Adipocyte (in vitro differentiated cells): ENCODE measurements at regions not wholly inside any gene's neighbourhood (a gene's known extent, or its start where the extent isn't known, plus 50 kb on each side); places are given as distances from the start of the nearest gene placed in this dataset.

Source experiments
- DNase-seq: peaks from one replicate; pipeline ENCODE4 v3.0.0-alpha.2; 2015; ENCODE audit warnings: low read depth
- H3K27me3 ChIP-seq: replicated peaks from 2 replicates; pipeline ENCODE4 v1.7.0; 2013; ENCODE audit warnings: mild to moderate bottlenecking, low read length, moderate library complexity; ENCODE audit not compliant: control insufficient read depth, insufficient read depth
- H3K36me3 ChIP-seq: 2 replicates; pipeline ENCODE4 v1.7.0; 2013; ENCODE audit warnings: low read length, mild to moderate bottlenecking, moderate library complexity; ENCODE audit not compliant: control insufficient read depth, insufficient read depth, severe bottlenecking
- H3K4me1 ChIP-seq: 2 replicates; pipeline ENCODE4 v1.7.0; 2013; ENCODE audit warnings: mild to moderate bottlenecking, low read length, moderate library complexity; ENCODE audit not compliant: control insufficient read depth, insufficient read depth
- H3K4me3 ChIP-seq: 2 replicates; pipeline ENCODE4 v1.7.0; 2013; ENCODE audit warnings: mild to moderate bottlenecking, low read length, moderate library complexity
- H3K9ac ChIP-seq: 2 replicates; pipeline ENCODE4 v1.7.0; 2013; ENCODE audit warnings: mild to moderate bottlenecking, low read length, moderate library complexity
- H3K9me3 ChIP-seq: 2 replicates; pipeline ENCODE4 v1.7.0; 2013; ENCODE audit warnings: mild to moderate bottlenecking, low read length, moderate library complexity; ENCODE audit not compliant: control insufficient read depth

GRCh38 chr3:186469525-186469924 is 74.7 kb downstream of the CRYGS start:
- no peak overlapping the region for H3K4me3 ChIP-seq
- peaks cover 23% of the 10 kb centered on the region for H3K27me3 ChIP-seq
- H3K9ac ChIP-seq: no peak overlapping the region
- no peaks in the 10 kb centered on the region for H3K36me3 ChIP-seq
- DNase-seq: no peak
- peaks cover 17% of the 10 kb centered on the region for H3K4me1 ChIP-seq
- H3K9me3 ChIP-seq: no peaks in the 10 kb centered on the region

GRCh38 chr3:186467969-186468368 is 76.2 kb downstream of the CRYGS start:
- Histone ChIP-seq H3K9me3 (no peaks in the 10 kb centered on the region), H3K4me3 (no peak overlapping the region), H3K36me3 (no peaks in the 10 kb centered on the region), H3K9ac (no peak overlapping the region), H3K27me3 (peaks cover 23% of the 10 kb centered on the region), H3K4me1 (peaks cover 20% of the 10 kb centered on the region)
- no peak for DNase-seq

- Histone ChIP-seq H3K9ac (no peak overlapping the region), H3K4me1 (peaks cover 20% of the 10 kb centered on the region), H3K36me3 (no peaks in the 10 kb centered on the region), H3K27me3 (peaks cover 21% of the 10 kb centered on the region), H3K9me3 (no peaks in the 10 kb centered on the region), H3K4me3 (no peak overlapping the region)
- DNase-seq: no peak
Measured at GRCh38 chr3:186466391-186466974, 77.7 kb downstream of the CRYGS start.

GRCh38 chr3:186465508-186465907 is 78.7 kb downstream of the CRYGS start:
- no peak for DNase-seq
- H3K27me3 ChIP-seq: peaks cover 16% of the 10 kb centered on the region

GRCh38 chr3:186464424-186465093 is 79.6 kb downstream of the CRYGS start:
- Histone ChIP-seq H3K9me3 (no peaks in the 10 kb centered on the region), H3K36me3 (no peaks in the 10 kb centered on the region), H3K27me3 (peaks cover 12% of the 10 kb centered on the region), H3K4me3 (no peak overlapping the region), H3K9ac (no peak overlapping the region), H3K4me1 (peaks cover 21% of the 10 kb centered on the region)
- no peak for DNase-seq

More at GRCh38 chr3:186465508-186465907, 78.7 kb downstream of the CRYGS start:
- Histone ChIP-seq H3K4me1 (peaks cover 20% of the 10 kb centered on the region), H3K9ac (no peak overlapping the region), H3K4me3 (no peak overlapping the region), H3K9me3 (no peaks in the 10 kb centered on the region), H3K36me3 (no peaks in the 10 kb centered on the region)

GRCh38 chr3:186461141-186461540 is 83.0 kb downstream of the CRYGS start:
- no peak for DNase-seq
- peaks cover 20% of the 10 kb centered on the region for H3K4me1 ChIP-seq
- H3K4me3 ChIP-seq: no peak overlapping the region
- no peaks in the 10 kb centered on the region for H3K36me3 ChIP-seq
- no peaks in the 10 kb centered on the region for H3K9me3 ChIP-seq
- H3K27me3 ChIP-seq: peaks cover 13% of the 10 kb centered on the region
- H3K9ac ChIP-seq: no peak overlapping the region

- Histone ChIP-seq H3K4me1 (peaks cover 12% of the 10 kb centered on the region), H3K9ac (no peak overlapping the region), H3K9me3 (no peaks in the 10 kb centered on the region), H3K4me3 (no peak overlapping the region), H3K27me3 (peaks cover 28% of the 10 kb centered on the region), H3K36me3 (no peaks in the 10 kb centered on the region)
- no peak for DNase-seq
Measured at GRCh38 chr3:186459108-186459467, 85.1 kb downstream of the CRYGS start.

- H3K27me3 ChIP-seq: peaks cover 31% of the 10 kb centered on the region
- peaks cover 12% of the 10 kb centered on the region for H3K4me1 ChIP-seq
- no peak overlapping the region for H3K9ac ChIP-seq
- no peak for DNase-seq
- no peaks in the 10 kb centered on the region for H3K36me3 ChIP-seq
- H3K9me3 ChIP-seq: no peaks in the 10 kb centered on the region
- H3K4me3 ChIP-seq: no peak overlapping the region
Measured at GRCh38 chr3:186458306-186459107, 85.7 kb downstream of the CRYGS start.

- no peak overlapping the region for H3K4me3 ChIP-seq
- peaks cover 35% of the 10 kb centered on the region for H3K27me3 ChIP-seq
- no peak for DNase-seq
- H3K4me1 ChIP-seq: peaks cover 18% of the 10 kb centered on the region
- H3K9me3 ChIP-seq: no peaks in the 10 kb centered on the region
- no peaks in the 10 kb centered on the region for H3K36me3 ChIP-seq
- no peak overlapping the region for H3K9ac ChIP-seq
Measured at GRCh38 chr3:186457236-186457635, 86.9 kb downstream of the CRYGS start.

- no peaks in the 10 kb centered on the region for H3K36me3 ChIP-seq
- H3K9ac ChIP-seq: no peak overlapping the region
- no peak for DNase-seq
- peaks cover 35% of the 10 kb centered on the region for H3K27me3 ChIP-seq
- H3K9me3 ChIP-seq: no peaks in the 10 kb centered on the region
- peaks cover 23% of the 10 kb centered on the region for H3K4me1 ChIP-seq
- no peak overlapping the region for H3K4me3 ChIP-seq
Measured at GRCh38 chr3:186456731-186457191, 87.4 kb downstream of the CRYGS start.

- H3K4me3 ChIP-seq: no peak overlapping the region
- H3K9me3 ChIP-seq: no peaks in the 10 kb centered on the region
- H3K9ac ChIP-seq: no peak overlapping the region
- DNase-seq: no peak
- no peaks in the 10 kb centered on the region for H3K36me3 ChIP-seq
- H3K27me3 ChIP-seq: peaks cover 35% of the 10 kb centered on the region
- H3K4me1 ChIP-seq: peaks cover 23% of the 10 kb centered on the region
Measured at GRCh38 chr3:186454881-186455703, 89.1 kb downstream of the CRYGS start.
